ENCODE measurements at regions not wholly inside any gene's neighbourhood (a gene's known extent, or its start where the extent isn't known, plus 50 kb on each side); places are given as distances from the start of the nearest gene placed in this dataset.

DNA sequence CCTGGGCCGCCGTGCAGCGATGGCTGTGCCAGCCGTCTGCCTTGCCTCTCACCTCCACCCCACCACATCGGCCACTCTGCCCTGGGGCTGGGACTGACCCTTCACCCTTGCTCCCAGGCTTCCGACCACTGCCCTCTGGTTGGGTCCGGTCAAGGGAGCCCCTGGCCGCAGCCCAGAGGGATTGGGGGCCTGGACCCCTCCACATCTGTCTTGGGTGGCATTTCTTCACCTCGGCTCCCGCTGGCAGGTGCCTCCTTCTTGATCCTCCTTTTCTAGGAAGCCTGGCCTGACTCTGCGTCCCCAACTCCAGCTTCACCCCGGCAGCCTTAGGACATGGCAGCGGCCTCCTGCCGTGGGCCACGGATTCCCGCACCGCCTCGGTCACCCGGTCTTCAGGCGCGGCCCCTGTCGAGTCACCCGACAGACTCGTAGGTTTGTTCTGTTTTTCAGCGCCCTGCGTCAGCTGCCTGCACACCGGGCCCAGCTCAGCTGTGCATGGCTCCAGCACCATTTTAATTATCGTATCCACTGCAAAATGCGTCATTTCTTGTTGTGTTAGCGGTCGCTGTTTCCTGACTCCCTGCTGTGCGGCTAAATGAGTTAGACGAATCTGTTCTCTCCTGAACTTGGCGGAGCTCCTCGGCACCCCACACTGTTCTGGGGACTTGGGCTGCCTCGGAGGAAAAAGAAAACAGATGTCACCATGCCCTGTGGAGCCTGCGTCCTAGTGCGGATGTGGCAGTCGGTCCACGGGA lies 124.0 kb downstream of the FAM53A start:
- ATAC-seq (ENCODE audit: insufficient read depth, low FRiP score) (no peak), DNase-seq (no peak)
- H3K9me3 ChIP-seq (ENCODE audit: control insufficient read depth in 4 of 4, insufficient read depth in 3 of 4, low read length in 3 of 4), result peaks cover 0 to 3% (median 0%) of the 10 kb centered on the region in 4 donors
- H3K9ac ChIP-seq (ENCODE audit: insufficient read depth in 1 of 2, low read length in 2 of 2), result no peak overlapping the region
- no peak overlapping the region for H3K4me3 ChIP-seq
- no peaks in the 10 kb centered on the region for H3K36me3 ChIP-seq (ENCODE audit: control insufficient read depth in 4 of 4, insufficient read depth in 4 of 4, low read length in 4 of 4)
- peaks cover 0 to 48% (median 8%) of the 10 kb centered on the region in 3 donors for H3K27me3 ChIP-seq (ENCODE audit: control insufficient read depth in 3 of 3, insufficient read depth in 3 of 3, low read length in 2 of 3)
- TF ChIP-seq, protein P1, sequence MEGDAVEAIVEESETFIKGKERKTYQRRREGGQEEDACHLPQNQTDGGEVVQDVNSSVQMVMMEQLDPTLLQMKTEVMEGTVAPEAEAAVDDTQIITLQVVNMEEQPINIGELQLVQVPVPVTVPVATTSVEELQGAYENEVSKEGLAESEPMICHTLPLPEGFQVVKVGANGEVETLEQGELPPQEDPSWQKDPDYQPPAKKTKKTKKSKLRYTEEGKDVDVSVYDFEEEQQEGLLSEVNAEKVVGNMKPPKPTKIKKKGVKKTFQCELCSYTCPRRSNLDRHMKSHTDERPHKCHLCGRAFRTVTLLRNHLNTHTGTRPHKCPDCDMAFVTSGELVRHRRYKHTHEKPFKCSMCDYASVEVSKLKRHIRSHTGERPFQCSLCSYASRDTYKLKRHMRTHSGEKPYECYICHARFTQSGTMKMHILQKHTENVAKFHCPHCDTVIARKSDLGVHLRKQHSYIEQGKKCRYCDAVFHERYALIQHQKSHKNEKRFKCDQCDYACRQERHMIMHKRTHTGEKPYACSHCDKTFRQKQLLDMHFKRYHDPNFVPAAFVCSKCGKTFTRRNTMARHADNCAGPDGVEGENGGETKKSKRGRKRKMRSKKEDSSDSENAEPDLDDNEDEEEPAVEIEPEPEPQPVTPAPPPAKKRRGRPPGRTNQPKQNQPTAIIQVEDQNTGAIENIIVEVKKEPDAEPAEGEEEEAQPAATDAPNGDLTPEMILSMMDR (IDR thresholded peaks at IDR 0.05; ENCODE audit: control extremely low read depth, extremely low read depth), result no peak
- 85 to 89% methylated on average over 39 to 40 of the region's 40 CpGs for WGBS, 2 donors
- H3K27ac ChIP-seq (ENCODE audit: low read depth in 1 of 2, low read length in 1 of 2), result no peak overlapping the region
- H3K4me1 ChIP-seq (ENCODE audit: control insufficient read depth in 5 of 5, insufficient read depth in 5 of 5, low read length in 5 of 5), result peaks cover 0 to 5% (median 0%) of the 10 kb centered on the region in 5 donors

GRCh38 chr4:1558205-1558604 lies 125.9 kb downstream of the FAM53A start:
- Histone ChIP-seq H3K4me3 (no peak overlapping the region), H3K9ac (ENCODE audit: insufficient read depth in 1 of 2, low read length in 2 of 2) (no peak overlapping the region), H3K27me3 (ENCODE audit: control insufficient read depth in 3 of 3, insufficient read depth in 3 of 3, low read length in 2 of 3) (peaks cover 0 to 43% (median 7%) of the 10 kb centered on the region in 3 donors), H3K9me3 (ENCODE audit: control insufficient read depth in 4 of 4, insufficient read depth in 3 of 4, low read length in 3 of 4) (peaks cover 0 to 5% (median 0%) of the 10 kb centered on the region in 4 donors), H3K27ac (ENCODE audit: low read depth in 1 of 2, low read length in 1 of 2) (no peak overlapping the region), H3K36me3 (ENCODE audit: control insufficient read depth in 4 of 4, insufficient read depth in 4 of 4, low read length in 4 of 4) (no peaks in the 10 kb centered on the region), H3K4me1 (ENCODE audit: control insufficient read depth in 5 of 5, insufficient read depth in 5 of 5, low read length in 5 of 5) (no peaks in the 10 kb centered on the region)
- TF ChIP-seq, protein P1 (IDR thresholded peaks at IDR 0.05; ENCODE audit: control extremely low read depth, extremely low read depth), result no peak
- no peak for ATAC-seq (ENCODE audit: insufficient read depth, low FRiP score)
- WGBS, 2 donors, result 64 to 65% methylated on average over 10 of the region's 10 CpGs
- no peak for DNase-seq

DNA sequence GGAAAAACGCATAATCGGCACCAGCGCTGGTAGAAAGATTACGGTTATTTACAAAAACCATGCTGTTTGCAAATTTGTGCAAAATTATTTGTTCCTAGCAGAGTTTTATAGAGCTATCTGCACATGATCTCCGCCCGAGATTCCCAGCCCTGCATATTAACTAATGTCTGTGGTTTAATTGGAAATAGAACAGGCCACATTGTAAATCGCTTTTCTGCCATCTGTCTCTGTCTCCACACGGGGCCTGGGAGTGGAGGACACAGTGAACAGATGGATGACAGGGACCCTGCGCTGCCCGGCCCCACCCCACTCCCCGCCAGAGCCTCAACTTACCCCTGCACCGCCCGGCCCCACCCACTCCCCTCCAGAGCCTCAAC lies 126.9 kb downstream of the FAM53A start:
- Histone ChIP-seq H3K27me3 (ENCODE audit: control insufficient read depth in 3 of 3, insufficient read depth in 3 of 3, low read length in 2 of 3) (peaks cover 3 to 47% (median 7%) of the 10 kb centered on the region in 3 donors), H3K9me3 (ENCODE audit: control insufficient read depth in 4 of 4, insufficient read depth in 3 of 4, low read length in 3 of 4) (peaks cover 0 to 5% (median 0%) of the 10 kb centered on the region in 4 donors), H3K27ac (ENCODE audit: low read depth in 1 of 2, low read length in 1 of 2) (no peak overlapping the region), H3K4me3 (no peak overlapping the region), H3K36me3 (ENCODE audit: control insufficient read depth in 4 of 4, insufficient read depth in 4 of 4, low read length in 4 of 4) (no peaks in the 10 kb centered on the region), H3K4me1 (ENCODE audit: control insufficient read depth in 5 of 5, insufficient read depth in 5 of 5, low read length in 5 of 5) (no peaks in the 10 kb centered on the region), H3K9ac (ENCODE audit: insufficient read depth in 1 of 2, low read length in 2 of 2) (no peak overlapping the region)
- WGBS, 2 donors, result 71 to 79% methylated on average over 13 of the region's 13 CpGs
- DNase-seq, result no peak
- TF ChIP-seq, protein P1 (IDR thresholded peaks at IDR 0.05; ENCODE audit: control extremely low read depth, extremely low read depth), result no peak
- ATAC-seq (ENCODE audit: insufficient read depth, low FRiP score), result no peak
